ENCODE measurements at regions not wholly inside any gene's neighbourhood (a gene's known extent, or its start where the extent isn't known, plus 50 kb on each side); places are given as distances from the start of the nearest gene placed in this dataset.

DNA sequence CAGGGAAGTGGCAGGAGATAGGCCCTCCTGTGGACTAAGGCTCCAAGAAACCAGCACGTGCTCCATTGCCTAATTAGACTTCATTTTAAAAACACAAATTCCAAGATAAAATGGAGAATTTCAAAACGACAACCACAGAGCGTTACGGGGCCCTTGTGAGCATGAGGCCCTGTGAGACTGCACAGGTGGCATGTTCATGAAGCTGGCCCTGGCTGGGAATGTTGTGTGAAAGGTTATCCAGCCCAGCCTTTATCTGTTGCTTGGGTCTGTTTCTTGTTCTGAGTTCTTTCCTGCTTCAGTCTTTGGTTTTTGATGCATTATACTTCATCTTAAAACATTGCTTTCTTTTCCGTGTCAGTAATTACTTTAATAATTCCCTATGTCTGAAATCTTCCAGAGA lies 99.0 kb downstream of the LACC1 start:
- Histone ChIP-seq H3K9ac (ENCODE audit: extremely low read depth, insufficient read length, low read length) (no peak overlapping the region), H3K79me2 (ENCODE audit: insufficient read depth, low read length) (no peaks in the 10 kb centered on the region), H3K23me2 (ENCODE audit: insufficient read length, low read depth, low read length, poor library complexity, severe bottlenecking) (no peaks in the 10 kb centered on the region), H2BK120ac (ENCODE audit: low read depth, low read length, poor library complexity, severe bottlenecking) (no peak overlapping the region), H2AFZ (ENCODE audit: low read length) (no peak overlapping the region), H3K9me3 (ENCODE audit: control insufficient read depth, low read depth, low read length) (no peaks in the 10 kb centered on the region), H3K27me3 (ENCODE audit: insufficient read depth, low read length) (no peaks in the 10 kb centered on the region), H3K56ac (ENCODE audit: insufficient read length, low read depth, low read length) (no peak overlapping the region), H2BK5ac (ENCODE audit: insufficient read length, low read length) (no peak overlapping the region), H3K14ac (ENCODE audit: insufficient read depth, low read length) (no peak overlapping the region; the same call in 1 of the 2 replicates), H4K91ac (ENCODE audit: insufficient read length, low read depth, low read length) (no peak overlapping the region), H3K23ac (ENCODE audit: insufficient read length, low read depth, low read length) (no peak overlapping the region), H4K5ac (ENCODE audit: insufficient read length, low read depth, low read length) (no peak overlapping the region), H3K27ac (ENCODE audit: insufficient read length, low read depth, low read length) (no peak overlapping the region), H3K4ac (ENCODE audit: low read depth, low read length) (no peak overlapping the region), H2BK12ac (ENCODE audit: insufficient read length, low read depth, low read length) (no peak overlapping the region), H3K4me1 (ENCODE audit: insufficient read depth, low read length) (peaks cover 2% of the 10 kb centered on the region; the same call in 1 of the 2 replicates), H2AK5ac (ENCODE audit: insufficient read length, low read length) (no peak overlapping the region), H2BK20ac (ENCODE audit: low read depth, low read length, poor library complexity, severe bottlenecking) (no peak overlapping the region), H3K18ac (ENCODE audit: insufficient read length, low read depth, low read length) (no peak overlapping the region), H4K8ac (replicated peaks; ENCODE audit: insufficient read length, low read depth, low read length) (no peak overlapping the region), H4K20me1 (ENCODE audit: control insufficient read depth, insufficient read depth, insufficient read length) (no peaks in the 10 kb centered on the region), H2BK15ac (ENCODE audit: low read depth, low read length) (no peak overlapping the region), H3K4me2 (ENCODE audit: insufficient read depth, insufficient read length, low read length) (no peak overlapping the region), H3K79me1 (ENCODE audit: insufficient read depth, low read depth, low read length, poor library complexity, severe bottlenecking) (no peaks in the 10 kb centered on the region), H3T11ph (ENCODE audit: low read length) (no peak overlapping the region)
- no peak overlapping the region for H3K4me3 Mint-ChIP-seq
- WGBS (ENCODE audit: extremely low coverage, insufficient read length, low lambda C conversion rate): no CpG with 5 or more reads among the region's 5 CpGs
- peaks cover 0 to 7% of the 10 kb centered on the region in 2 experiments; a peak in 3 of 5 replicates for H3K9me3 Mint-ChIP-seq
- TF ChIP-seq, protein P1, sequence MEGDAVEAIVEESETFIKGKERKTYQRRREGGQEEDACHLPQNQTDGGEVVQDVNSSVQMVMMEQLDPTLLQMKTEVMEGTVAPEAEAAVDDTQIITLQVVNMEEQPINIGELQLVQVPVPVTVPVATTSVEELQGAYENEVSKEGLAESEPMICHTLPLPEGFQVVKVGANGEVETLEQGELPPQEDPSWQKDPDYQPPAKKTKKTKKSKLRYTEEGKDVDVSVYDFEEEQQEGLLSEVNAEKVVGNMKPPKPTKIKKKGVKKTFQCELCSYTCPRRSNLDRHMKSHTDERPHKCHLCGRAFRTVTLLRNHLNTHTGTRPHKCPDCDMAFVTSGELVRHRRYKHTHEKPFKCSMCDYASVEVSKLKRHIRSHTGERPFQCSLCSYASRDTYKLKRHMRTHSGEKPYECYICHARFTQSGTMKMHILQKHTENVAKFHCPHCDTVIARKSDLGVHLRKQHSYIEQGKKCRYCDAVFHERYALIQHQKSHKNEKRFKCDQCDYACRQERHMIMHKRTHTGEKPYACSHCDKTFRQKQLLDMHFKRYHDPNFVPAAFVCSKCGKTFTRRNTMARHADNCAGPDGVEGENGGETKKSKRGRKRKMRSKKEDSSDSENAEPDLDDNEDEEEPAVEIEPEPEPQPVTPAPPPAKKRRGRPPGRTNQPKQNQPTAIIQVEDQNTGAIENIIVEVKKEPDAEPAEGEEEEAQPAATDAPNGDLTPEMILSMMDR (conservative IDR thresholded peaks at IDR 0.05): no peak
- peaks cover 20% of the 10 kb centered on the region for H3K27me3 Mint-ChIP-seq (ENCODE audit: low read depth)
- no peak for DNase-seq
- peaks cover 6% of the 10 kb centered on the region in 2 experiments for H3K4me1 Mint-ChIP-seq
- H3K27ac Mint-ChIP-seq: no peak overlapping the region
- H3K36me3 Mint-ChIP-seq (ENCODE audit: insufficient read depth in 1 of 3, low read depth in 3 of 3): peaks cover 3 to 18% (median 6%) of the 10 kb centered on the region in 3 experiments; a peak in 5 of 7 replicates

Data from H9 (cell line).